Effector memory CD4-positive, alpha-beta T cell (primary cell): ENCODE measurements at regions not wholly inside any gene's neighbourhood (a gene's known extent, or its start where the extent isn't known, plus 50 kb on each side); places are given as distances from the start of the nearest gene placed in this dataset.

Experiments used
- DNase-seq, 3 donors: peaks; one replicate each; pipeline ENCODE4 v3.0.0-alpha.2; 2020
- H3K27ac ChIP-seq: 2 replicates; pipeline ENCODE4 v1.7.0; 2013; ENCODE audit warnings: mild to moderate bottlenecking, low read length, moderate library complexity; ENCODE audit not compliant: insufficient read depth, poor library complexity, severe bottlenecking
- H3K27me3 ChIP-seq: replicated peaks from 2 replicates; pipeline ENCODE4 v1.7.0; 2013; ENCODE audit warnings: mild to moderate bottlenecking, low read length; ENCODE audit not compliant: insufficient read depth, control insufficient read depth, poor library complexity, severe bottlenecking
- H3K36me3 ChIP-seq: 2 replicates; pipeline ENCODE4 v1.7.0; 2013; ENCODE audit warnings: mild to moderate bottlenecking, low read length, moderate library complexity; ENCODE audit not compliant: control insufficient read depth, insufficient read depth
- H3K4me1 ChIP-seq: 2 replicates; pipeline ENCODE4 v1.7.0; 2013; ENCODE audit warnings: low read length, mild to moderate bottlenecking; ENCODE audit not compliant: control insufficient read depth, insufficient read depth, poor library complexity, severe bottlenecking
- H3K4me3 ChIP-seq: 2 replicates; pipeline ENCODE4 v1.7.0; 2013; ENCODE audit warnings: low read length, low read depth, mild to moderate bottlenecking; ENCODE audit not compliant: insufficient read depth, poor library complexity, severe bottlenecking
- H3K9me3 ChIP-seq: 2 replicates; pipeline ENCODE4 v1.7.0; 2013; ENCODE audit warnings: mild to moderate bottlenecking, low read length, moderate library complexity; ENCODE audit not compliant: control insufficient read depth

DNA sequence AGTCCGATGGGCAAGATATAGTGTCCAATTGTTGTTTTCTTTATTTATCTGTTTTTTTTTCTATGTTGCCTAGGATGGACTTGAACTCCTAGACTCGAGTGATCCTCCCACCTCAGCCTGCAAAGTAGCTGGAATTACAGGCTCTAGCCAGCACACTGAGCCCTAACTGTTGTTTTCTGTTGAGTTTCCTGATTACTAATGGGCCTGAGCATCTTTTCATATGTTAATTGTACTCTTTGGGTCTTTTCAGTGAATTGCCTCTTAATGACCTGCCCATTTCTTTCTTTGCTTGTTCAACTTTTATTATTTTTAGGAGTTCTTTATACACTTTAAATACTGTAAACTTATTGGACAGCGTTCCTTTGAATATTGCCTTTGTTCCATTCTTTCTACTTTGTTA, 213.0 kb downstream of the HS3ST3B1 start:
- Histone ChIP-seq H3K27me3 (no peaks in the 10 kb centered on the region), H3K27ac (no peak overlapping the region), H3K9me3 (no peaks in the 10 kb centered on the region), H3K4me1 (no peaks in the 10 kb centered on the region), H3K36me3 (no peaks in the 10 kb centered on the region), H3K4me3 (no peak overlapping the region)
- DNase-seq, result no peak

GRCh38 chr17:14510136-14510535, 209.3 kb downstream of the HS3ST3B1 start:
- H3K4me1 ChIP-seq, result no peaks in the 10 kb centered on the region
- no peak overlapping the region for H3K4me3 ChIP-seq
- H3K9me3 ChIP-seq, result no peaks in the 10 kb centered on the region
- H3K27ac ChIP-seq, result no peak overlapping the region
- H3K27me3 ChIP-seq, result no peaks in the 10 kb centered on the region
- no peak for DNase-seq
- H3K36me3 ChIP-seq, result no peaks in the 10 kb centered on the region

DNA sequence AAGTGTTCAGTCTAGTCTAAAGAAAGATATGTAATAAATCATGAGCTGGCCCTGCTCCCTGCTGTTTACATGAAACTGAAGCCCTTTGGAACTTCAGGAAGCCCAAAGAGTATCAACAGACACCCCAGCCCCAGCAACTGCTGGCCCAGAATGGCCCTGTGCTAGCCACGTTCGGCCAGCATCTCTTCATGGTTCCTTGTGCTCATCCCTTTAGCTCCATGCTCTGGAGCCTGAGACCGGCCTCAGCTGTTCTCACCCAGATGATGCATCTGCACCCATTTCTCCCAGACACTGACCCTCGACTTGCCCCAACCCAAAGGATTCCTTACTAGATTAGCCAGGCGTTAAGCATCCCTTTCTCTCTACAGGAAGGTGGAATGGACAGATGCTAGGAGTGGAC, 207.3 kb downstream of the HS3ST3B1 start:
- no peaks in the 10 kb centered on the region for H3K9me3 ChIP-seq
- H3K36me3 ChIP-seq, result no peaks in the 10 kb centered on the region
- no peaks in the 10 kb centered on the region for H3K27me3 ChIP-seq
- no peak overlapping the region for H3K4me3 ChIP-seq
- no peak overlapping the region for H3K27ac ChIP-seq
- DNase-seq, result no peak
- no peaks in the 10 kb centered on the region for H3K4me1 ChIP-seq

- Histone ChIP-seq H3K27ac (no peak overlapping the region), H3K4me1 (no peaks in the 10 kb centered on the region), H3K36me3 (no peaks in the 10 kb centered on the region), H3K27me3 (no peaks in the 10 kb centered on the region), H3K4me3 (no peak overlapping the region), H3K9me3 (no peaks in the 10 kb centered on the region)
- DNase-seq, result no peak
Measured at GRCh38 chr17:14506364-14506763, 205.5 kb downstream of the HS3ST3B1 start.

- Histone ChIP-seq H3K4me1 (no peaks in the 10 kb centered on the region), H3K9me3 (no peaks in the 10 kb centered on the region), H3K36me3 (no peaks in the 10 kb centered on the region), H3K27ac (no peak overlapping the region), H3K27me3 (no peaks in the 10 kb centered on the region), H3K4me3 (no peak overlapping the region)
- DNase-seq, result no peak
Measured at GRCh38 chr17:14505606-14506005, 204.7 kb downstream of the HS3ST3B1 start.

DNA sequence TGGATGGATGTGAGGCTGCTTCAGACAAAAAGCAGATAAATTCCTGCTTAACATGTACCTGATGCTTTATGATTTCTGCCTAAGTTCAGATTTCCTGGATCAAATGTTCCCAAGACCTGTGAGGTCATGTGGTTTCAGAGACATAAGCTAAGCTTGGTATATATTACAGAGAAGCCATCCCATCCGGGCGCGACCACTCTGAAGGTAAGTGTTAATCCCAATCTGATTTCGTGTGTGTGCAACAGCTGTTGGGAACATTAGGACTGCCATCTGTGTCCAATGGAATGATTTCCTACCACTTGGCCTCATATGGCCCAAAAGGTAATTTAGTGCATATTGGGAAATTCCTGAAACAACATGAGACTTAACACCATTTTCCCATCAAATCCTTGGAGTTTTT, 199.1 kb downstream of the HS3ST3B1 start:
- no peaks in the 10 kb centered on the region for H3K36me3 ChIP-seq
- H3K27ac ChIP-seq, result no peak overlapping the region
- no peaks in the 10 kb centered on the region for H3K27me3 ChIP-seq
- H3K4me1 ChIP-seq, result no peaks in the 10 kb centered on the region
- no peak overlapping the region for H3K4me3 ChIP-seq
- no peak for DNase-seq
- no peaks in the 10 kb centered on the region for H3K9me3 ChIP-seq

DNA sequence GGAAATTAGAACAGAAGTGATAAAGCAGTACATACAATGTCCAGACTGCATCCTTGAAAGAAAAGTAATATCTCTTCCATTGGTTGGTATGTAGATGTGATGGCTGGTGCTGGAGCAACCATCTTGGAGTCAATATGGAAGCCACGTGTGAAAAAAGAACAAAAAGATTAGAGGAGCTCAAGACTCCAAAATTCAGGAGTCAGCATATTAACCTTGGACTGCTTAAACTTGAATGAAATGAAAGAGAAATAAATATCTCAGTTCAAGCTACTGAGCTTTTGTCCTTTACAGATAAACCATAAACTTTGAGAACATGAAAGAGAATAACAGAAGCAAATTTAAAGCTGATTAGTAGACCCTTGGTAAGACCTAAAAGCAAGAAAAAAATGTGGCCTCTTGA, 197.9 kb downstream of the HS3ST3B1 start:
- Histone ChIP-seq H3K9me3 (no peaks in the 10 kb centered on the region), H3K27me3 (no peaks in the 10 kb centered on the region), H3K4me1 (no peaks in the 10 kb centered on the region), H3K36me3 (no peaks in the 10 kb centered on the region), H3K4me3 (no peak overlapping the region), H3K27ac (no peak overlapping the region)
- no peak for DNase-seq

- H3K9me3 ChIP-seq, result no peaks in the 10 kb centered on the region
- no peaks in the 10 kb centered on the region for H3K36me3 ChIP-seq
- H3K4me3 ChIP-seq, result no peak overlapping the region
- H3K27ac ChIP-seq, result no peak overlapping the region
- H3K4me1 ChIP-seq, result no peaks in the 10 kb centered on the region
- no peak for DNase-seq
- H3K27me3 ChIP-seq, result no peaks in the 10 kb centered on the region
Measured at GRCh38 chr17:14494161-14494560, 193.3 kb downstream of the HS3ST3B1 start.

DNA sequence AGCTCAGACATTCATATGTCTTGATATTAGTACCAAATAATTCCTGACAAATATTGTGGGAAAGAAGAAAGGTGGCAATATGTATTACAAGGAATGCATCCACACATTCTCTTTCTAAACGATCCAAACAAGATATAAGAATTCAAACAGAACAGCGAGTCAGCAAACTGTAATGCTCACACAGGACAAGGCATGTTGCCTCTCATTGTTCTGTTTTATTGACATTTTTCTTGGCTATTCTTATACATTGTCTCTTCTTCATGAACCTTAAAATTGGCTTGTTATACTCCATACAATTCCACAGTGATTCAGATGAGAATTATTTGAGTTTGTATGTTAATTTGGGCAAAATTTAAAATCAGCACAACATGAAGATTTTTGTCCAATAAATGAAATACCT, 189.1 kb downstream of the HS3ST3B1 start:
- Histone ChIP-seq H3K9me3 (no peaks in the 10 kb centered on the region), H3K4me3 (no peak overlapping the region), H3K27ac (no peak overlapping the region), H3K4me1 (no peaks in the 10 kb centered on the region), H3K27me3 (no peaks in the 10 kb centered on the region), H3K36me3 (no peaks in the 10 kb centered on the region)
- DNase-seq, result no peak

- Histone ChIP-seq H3K4me3 (no peak overlapping the region), H3K27ac (no peak overlapping the region), H3K4me1 (no peaks in the 10 kb centered on the region), H3K36me3 (no peaks in the 10 kb centered on the region), H3K27me3 (no peaks in the 10 kb centered on the region), H3K9me3 (no peaks in the 10 kb centered on the region)
- DNase-seq, result no peak
Measured at GRCh38 chr17:14488958-14489550, 188.2 kb downstream of the HS3ST3B1 start.

GRCh38 chr17:14487068-14487467, 186.2 kb downstream of the HS3ST3B1 start:
- no peaks in the 10 kb centered on the region for H3K9me3 ChIP-seq
- no peak for DNase-seq
- H3K36me3 ChIP-seq, result no peaks in the 10 kb centered on the region
- no peaks in the 10 kb centered on the region for H3K4me1 ChIP-seq
- no peaks in the 10 kb centered on the region for H3K27me3 ChIP-seq
- H3K4me3 ChIP-seq, result no peak overlapping the region
- no peak overlapping the region for H3K27ac ChIP-seq
